Tibial nerve (tissue), 4 donors: ENCODE measurements at regions not wholly inside any gene's neighbourhood (a gene's known extent, or its start where the extent isn't known, plus 50 kb on each side); places are given as distances from the start of the nearest gene placed in this dataset.

ENCODE experiments used
- EP300 ChIP-seq, 2 donors: sonication (generic); formaldehyde crosslinking; IDR thresholded peaks; one replicate each; pipeline ENCODE4 v1.6.1; 2017; ENCODE audit warnings: antibody characterized with exemption in 2 of 2, mild to moderate bottlenecking in 1 of 2
- POLR2A ChIP-seq, 2 donors: fragments of 450-650 bp; IDR thresholded peaks; one replicate each; pipeline ENCODE4 v1.6.1; 2017; ENCODE audit warnings: antibody characterized with exemption in 2 of 2, mild to moderate bottlenecking in 2 of 2, moderate library complexity in 2 of 2
- TF ChIP-seq, protein P1 (sequence below), 5 experiments: fragments of 200-600 bp in 3 of 5; fragments of 450-650 bp in 2 of 5; sonication (generic) in 3 of 5; IDR thresholded peaks; one replicate each; pipeline ENCODE4 v1.5.1; 2016 to 2019; ENCODE audit warnings: antibody characterized with exemption in 5 of 5, mild to moderate bottlenecking in 3 of 5, moderate library complexity in 2 of 5

DNA sequence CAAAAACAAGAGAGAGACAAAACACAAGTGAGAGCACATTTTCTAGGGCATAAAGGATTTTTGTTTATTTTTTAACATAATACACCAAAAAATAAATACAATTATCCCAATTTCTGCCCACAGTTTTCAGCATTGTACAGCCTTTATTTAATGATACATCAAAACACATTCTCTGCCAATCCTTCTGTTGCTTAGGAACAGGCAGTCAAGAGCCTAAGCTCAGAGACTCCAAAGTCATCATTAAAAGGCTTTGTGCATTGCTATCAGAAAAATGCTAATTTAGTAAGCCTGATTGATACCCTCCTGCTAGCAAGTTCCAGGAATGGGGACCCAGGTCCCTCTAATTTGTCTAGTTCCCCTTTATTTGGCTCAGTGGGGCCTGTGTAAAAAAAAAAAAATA, 536.5 kb downstream of the RPS29 start:
- TF ChIP-seq, protein P1, sequence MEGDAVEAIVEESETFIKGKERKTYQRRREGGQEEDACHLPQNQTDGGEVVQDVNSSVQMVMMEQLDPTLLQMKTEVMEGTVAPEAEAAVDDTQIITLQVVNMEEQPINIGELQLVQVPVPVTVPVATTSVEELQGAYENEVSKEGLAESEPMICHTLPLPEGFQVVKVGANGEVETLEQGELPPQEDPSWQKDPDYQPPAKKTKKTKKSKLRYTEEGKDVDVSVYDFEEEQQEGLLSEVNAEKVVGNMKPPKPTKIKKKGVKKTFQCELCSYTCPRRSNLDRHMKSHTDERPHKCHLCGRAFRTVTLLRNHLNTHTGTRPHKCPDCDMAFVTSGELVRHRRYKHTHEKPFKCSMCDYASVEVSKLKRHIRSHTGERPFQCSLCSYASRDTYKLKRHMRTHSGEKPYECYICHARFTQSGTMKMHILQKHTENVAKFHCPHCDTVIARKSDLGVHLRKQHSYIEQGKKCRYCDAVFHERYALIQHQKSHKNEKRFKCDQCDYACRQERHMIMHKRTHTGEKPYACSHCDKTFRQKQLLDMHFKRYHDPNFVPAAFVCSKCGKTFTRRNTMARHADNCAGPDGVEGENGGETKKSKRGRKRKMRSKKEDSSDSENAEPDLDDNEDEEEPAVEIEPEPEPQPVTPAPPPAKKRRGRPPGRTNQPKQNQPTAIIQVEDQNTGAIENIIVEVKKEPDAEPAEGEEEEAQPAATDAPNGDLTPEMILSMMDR (IDR thresholded peaks at IDR 0.05), result no peak
- no peak for TF ChIP-seq POLR2A (IDR thresholded peaks at IDR 0.05)
- no peak for TF ChIP-seq EP300 (IDR thresholded peaks at IDR 0.05)
